Lower lobe of right lung (tissue), 2 donors: ENCODE measurements at regions not wholly inside any gene's neighbourhood (a gene's known extent, or its start where the extent isn't known, plus 50 kb on each side); places are given as distances from the start of the nearest gene placed in this dataset.
A peak's percentile ranks its signal among the peaks of the same experiment; 100 is the strongest.

Experiments
- ATAC-seq, 2 donors: fragments of 200-7000 bp; cut with Tn5 transposase; one replicate each; pipeline ENCODE4 v1.9.1; 2020 to 2022; ENCODE audit warnings: mild to moderate bottlenecking in 2 of 2, moderate library complexity in 2 of 2
- DNase-seq: peaks from one replicate; pipeline ENCODE4 v3.0.0-alpha.2; 2020
- H3K27ac ChIP-seq: fragments of 200-600 bp; one replicate; pipeline ENCODE4 v1.8.0; 2022
- H3K27me3 ChIP-seq: fragments of 200-600 bp; one replicate; pipeline ENCODE4 v1.8.0; 2022; ENCODE audit warnings: low read depth
- H3K36me3 ChIP-seq: fragments of 200-600 bp; one replicate; pipeline ENCODE4 v1.8.0; 2022; ENCODE audit warnings: mild to moderate bottlenecking
- H3K4me1 ChIP-seq: fragments of 200-600 bp; one replicate; pipeline ENCODE4 v1.8.0; 2022
- H3K4me3 ChIP-seq: fragments of 200-600 bp; one replicate; pipeline ENCODE4 v1.8.0; 2022; ENCODE audit warnings: mild to moderate bottlenecking
- H3K9me3 ChIP-seq: fragments of 200-600 bp; one replicate; pipeline ENCODE4 v1.8.0; 2022
- intact Hi-C: fragments of 100-400 bp; cut with DNase I; formaldehyde crosslinking; loops from one replicate; pipeline ENCODE4 v1.11.0; 2022
- TF ChIP-seq, protein P1 (sequence below): fragments of 200-600 bp; IDR thresholded peaks from one replicate; pipeline ENCODE4 v1.8.0; 2022; ENCODE audit warnings: antibody characterized with exemption, mild to moderate bottlenecking
- donor health status: DM: no; HTN: yes; CAD: no; lungs with severe emphysema.

DNA sequence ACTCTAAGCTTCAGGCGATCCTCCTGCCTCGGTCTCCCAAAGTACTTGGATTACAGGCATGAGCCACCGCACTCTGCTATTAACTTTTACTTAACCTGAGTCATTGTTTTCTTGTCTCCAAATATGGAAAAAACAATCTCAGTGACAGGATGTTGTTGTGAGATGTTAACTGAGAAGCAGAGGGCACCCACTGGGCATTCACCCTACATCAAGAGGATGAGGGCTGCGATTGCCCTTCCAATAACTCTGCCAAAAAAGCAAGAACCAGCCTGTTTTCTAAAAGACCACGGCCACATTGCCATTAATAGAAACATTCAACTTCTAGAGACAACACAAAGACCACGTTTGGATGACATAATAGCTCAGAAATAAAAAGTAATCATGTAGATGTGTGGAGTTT is 107.6 kb upstream of the SGK1 start:
- no peak for DNase-seq
- no peaks in the 10 kb centered on the region for H3K27me3 ChIP-seq
- TF ChIP-seq, protein P1, sequence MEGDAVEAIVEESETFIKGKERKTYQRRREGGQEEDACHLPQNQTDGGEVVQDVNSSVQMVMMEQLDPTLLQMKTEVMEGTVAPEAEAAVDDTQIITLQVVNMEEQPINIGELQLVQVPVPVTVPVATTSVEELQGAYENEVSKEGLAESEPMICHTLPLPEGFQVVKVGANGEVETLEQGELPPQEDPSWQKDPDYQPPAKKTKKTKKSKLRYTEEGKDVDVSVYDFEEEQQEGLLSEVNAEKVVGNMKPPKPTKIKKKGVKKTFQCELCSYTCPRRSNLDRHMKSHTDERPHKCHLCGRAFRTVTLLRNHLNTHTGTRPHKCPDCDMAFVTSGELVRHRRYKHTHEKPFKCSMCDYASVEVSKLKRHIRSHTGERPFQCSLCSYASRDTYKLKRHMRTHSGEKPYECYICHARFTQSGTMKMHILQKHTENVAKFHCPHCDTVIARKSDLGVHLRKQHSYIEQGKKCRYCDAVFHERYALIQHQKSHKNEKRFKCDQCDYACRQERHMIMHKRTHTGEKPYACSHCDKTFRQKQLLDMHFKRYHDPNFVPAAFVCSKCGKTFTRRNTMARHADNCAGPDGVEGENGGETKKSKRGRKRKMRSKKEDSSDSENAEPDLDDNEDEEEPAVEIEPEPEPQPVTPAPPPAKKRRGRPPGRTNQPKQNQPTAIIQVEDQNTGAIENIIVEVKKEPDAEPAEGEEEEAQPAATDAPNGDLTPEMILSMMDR = no peak
- no peaks in the 10 kb centered on the region for H3K36me3 ChIP-seq
- H3K4me3 ChIP-seq = no peak overlapping the region
- H3K27ac ChIP-seq = no peak overlapping the region
- no peaks in the 10 kb centered on the region for H3K9me3 ChIP-seq
- peaks cover 8% of the 10 kb centered on the region for H3K4me1 ChIP-seq
- intact Hi-C loops = no loop called here
- no peak for ATAC-seq

DNA sequence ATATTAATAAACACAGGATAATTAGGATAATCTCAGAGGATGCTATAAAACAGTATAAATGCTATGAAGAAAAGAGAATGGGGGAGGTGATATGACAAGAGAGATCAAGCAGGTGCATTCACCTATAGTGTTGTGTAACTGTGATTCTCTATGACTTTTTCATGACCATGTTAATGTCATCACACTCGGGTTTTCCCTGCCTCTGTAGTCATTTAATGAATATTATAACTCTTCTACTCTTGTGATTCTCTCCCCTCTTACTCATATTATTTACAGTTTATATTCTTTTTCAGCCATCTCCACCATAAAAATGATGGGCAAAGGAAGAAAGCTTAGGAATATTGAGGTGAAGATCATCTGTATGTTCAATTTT is 106.9 kb upstream of the SGK1 start:
- no peaks in the 10 kb centered on the region for H3K27me3 ChIP-seq
- peaks cover 13% of the 10 kb centered on the region for H3K4me1 ChIP-seq
- H3K36me3 ChIP-seq = no peaks in the 10 kb centered on the region
- no peaks in the 10 kb centered on the region for H3K9me3 ChIP-seq
- H3K4me3 ChIP-seq = no peak overlapping the region
- intact Hi-C loops = no loop called here
- H3K27ac ChIP-seq = no peak overlapping the region
- DNase-seq (no peak), ATAC-seq (no peak)
- TF ChIP-seq, protein P1 = no peak

DNA sequence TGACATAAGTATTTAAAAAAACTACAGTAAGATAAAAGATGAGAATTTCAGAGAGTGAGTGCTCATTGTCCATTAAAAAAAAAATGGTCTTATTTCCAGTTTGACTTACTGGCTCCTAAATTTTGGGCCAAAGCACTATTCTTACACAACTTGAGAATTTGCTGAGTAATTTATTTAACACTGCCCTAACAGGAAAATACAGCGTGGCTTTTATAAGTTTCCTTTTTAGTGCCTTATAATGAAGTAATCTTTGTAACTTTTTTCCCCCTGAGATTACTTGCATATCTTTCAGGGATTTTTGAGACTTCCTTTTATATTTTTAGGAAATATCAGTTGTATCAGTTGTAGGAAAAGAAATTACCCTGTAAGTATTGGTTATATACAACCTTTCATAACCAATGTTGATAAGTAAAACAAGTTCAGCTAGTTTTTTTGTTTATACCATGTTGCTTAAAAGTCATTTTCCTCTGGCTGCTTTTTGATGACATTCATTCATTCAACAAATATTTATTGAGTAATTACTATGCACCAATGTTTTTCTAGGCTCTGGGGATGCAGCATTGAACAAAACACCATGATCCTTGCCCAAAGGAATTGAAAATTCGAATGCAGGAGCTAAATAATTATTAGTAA is 106.4 kb upstream of the SGK1 start:
- Histone ChIP-seq H3K9me3 (no peaks in the 10 kb centered on the region), H3K4me3 (no peak overlapping the region), H3K4me1 (peaks cover 13% of the 10 kb centered on the region), H3K27ac (no peak overlapping the region), H3K27me3 (no peaks in the 10 kb centered on the region), H3K36me3 (no peaks in the 10 kb centered on the region)
- TF ChIP-seq, protein P1 = no peak
- ATAC-seq (no peak), DNase-seq (no peak)
- intact Hi-C loops = no loop called here

DNA sequence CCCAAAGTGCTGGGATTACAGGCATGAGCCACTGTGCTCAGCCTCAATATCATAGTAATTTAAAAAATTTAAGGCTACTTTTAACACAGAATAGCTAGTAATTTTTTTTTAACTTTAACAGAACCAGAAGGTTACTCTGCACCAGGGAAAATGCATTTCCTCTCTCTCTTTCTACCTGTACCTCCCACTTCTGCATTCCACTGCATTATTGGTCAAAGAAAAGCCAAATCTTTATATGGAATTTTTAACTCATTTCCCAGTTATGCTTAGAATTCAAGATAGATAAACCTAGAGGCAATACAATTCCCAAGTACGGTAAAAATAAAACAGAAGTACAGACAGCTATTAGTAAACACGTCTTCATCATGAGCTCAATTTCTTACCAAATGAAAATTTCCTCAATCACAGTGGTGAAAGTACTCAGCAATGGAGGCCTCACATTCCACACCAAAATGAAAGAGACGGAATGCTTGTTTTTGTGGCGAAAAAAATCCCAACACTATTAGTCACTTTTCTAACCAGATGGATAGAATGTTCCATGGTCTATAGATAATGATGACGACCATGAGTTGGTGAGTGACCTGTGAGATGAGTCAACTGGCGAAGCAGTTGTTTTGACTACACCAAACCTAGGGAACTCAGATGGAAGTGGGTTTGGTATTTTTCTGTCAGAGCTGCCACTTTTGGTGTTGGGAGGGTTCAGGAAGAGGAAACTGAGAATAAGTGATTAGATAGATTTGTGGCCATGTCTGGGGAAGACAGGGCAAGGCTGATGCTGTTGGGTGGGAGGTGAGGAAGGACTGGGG is 104.7 kb upstream of the SGK1 start:
- H3K27me3 ChIP-seq = no peaks in the 10 kb centered on the region
- no peak for DNase-seq
- TF ChIP-seq, protein P1 = no peak
- no peaks in the 10 kb centered on the region for H3K9me3 ChIP-seq
- intact Hi-C loops = no loop called here
- H3K36me3 ChIP-seq = no peaks in the 10 kb centered on the region
- H3K27ac ChIP-seq = peak overlapping the region; percentile 26
- H3K4me1 ChIP-seq = peaks cover 13% of the 10 kb centered on the region
- H3K4me3 ChIP-seq = no peak overlapping the region
- ATAC-seq = peak; percentile 35 to 70

DNA sequence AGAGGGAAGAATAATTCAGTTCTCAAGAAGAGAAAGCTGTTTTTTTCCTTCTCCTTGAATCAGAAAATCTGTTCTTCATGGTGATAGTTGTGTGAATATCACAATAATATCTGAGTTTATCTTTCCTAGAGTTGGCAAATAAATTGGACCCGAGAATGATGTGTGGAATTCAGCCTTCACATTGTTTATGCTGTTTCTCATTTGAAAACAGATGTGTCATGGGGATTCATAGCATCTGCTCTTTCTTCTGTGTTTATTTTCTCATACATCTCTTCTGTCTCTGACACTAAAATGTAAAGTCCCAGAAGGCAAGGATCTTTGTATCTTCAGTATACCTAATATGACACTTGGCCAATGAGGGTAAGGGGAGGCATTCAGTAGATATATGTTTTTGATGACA is 103.6 kb upstream of the SGK1 start:
- no peak overlapping the region for H3K27ac ChIP-seq
- TF ChIP-seq, protein P1 = no peak
- no peak for DNase-seq
- peaks cover 13% of the 10 kb centered on the region for H3K4me1 ChIP-seq
- H3K27me3 ChIP-seq = no peaks in the 10 kb centered on the region
- intact Hi-C loops = no loop called here
- ATAC-seq = no peak
- H3K9me3 ChIP-seq = no peaks in the 10 kb centered on the region
- H3K36me3 ChIP-seq = no peaks in the 10 kb centered on the region
- no peak overlapping the region for H3K4me3 ChIP-seq
